ENCODE measurements at regions not wholly inside any gene's neighbourhood (a gene's known extent, or its start where the extent isn't known, plus 50 kb on each side); places are given as distances from the start of the nearest gene placed in this dataset.

- Mint-ChIP-seq H3K4me1 (no peaks in the 10 kb centered on the region), H3K27me3 (no peaks in the 10 kb centered on the region), H3K4me3 (no peak overlapping the region), H3K27ac (no peak overlapping the region), H3K9me3 (peaks cover 4% of the 10 kb centered on the region), H3K36me3 (ENCODE audit: low read depth) (no peaks in the 10 kb centered on the region)
- ChIA-PET CTCF (no interaction called here), POLR2A (no interaction called here)
- DNase-seq (no peak), ATAC-seq (ENCODE audit: low read depth) (no peak)
- TF ChIP-seq CTCF (IDR thresholded peaks at IDR 0.05) = no peak
- intact Hi-C loops (cut with micrococcal nuclease) = no loop called here
Measured at GRCh38 chr14:86675059-86675458, 1145.1 kb downstream of the FLRT2 start.

- Mint-ChIP-seq H3K27me3 (no peaks in the 10 kb centered on the region), H3K36me3 (ENCODE audit: low read depth) (no peaks in the 10 kb centered on the region), H3K4me3 (no peak overlapping the region), H3K9me3 (peaks cover 4% of the 10 kb centered on the region), H3K4me1 (no peaks in the 10 kb centered on the region), H3K27ac (no peak overlapping the region)
- no peak for ATAC-seq (ENCODE audit: low read depth)
- intact Hi-C loops (cut with micrococcal nuclease) = no loop called here
- CTCF ChIA-PET = no interaction called here
- TF ChIP-seq CTCF (IDR thresholded peaks at IDR 0.05) = no peak
- POLR2A ChIA-PET = no interaction called here
- no peak for DNase-seq
Measured at GRCh38 chr14:86673523-86673969, 1143.6 kb downstream of the FLRT2 start.

GRCh38 chr14:86672080-86672479 is 1142.1 kb downstream of the FLRT2 start:
- intact Hi-C loops (cut with micrococcal nuclease) = no loop called here
- H3K36me3 Mint-ChIP-seq (ENCODE audit: low read depth) = no peaks in the 10 kb centered on the region
- no peak for ATAC-seq (ENCODE audit: low read depth)
- DNase-seq = no peak
- POLR2A ChIA-PET = no interaction called here
- no peak overlapping the region for H3K4me3 Mint-ChIP-seq
- H3K4me1 Mint-ChIP-seq = no peaks in the 10 kb centered on the region
- peaks cover 4% of the 10 kb centered on the region for H3K9me3 Mint-ChIP-seq
- TF ChIP-seq CTCF (IDR thresholded peaks at IDR 0.05) = no peak
- no peak overlapping the region for H3K27ac Mint-ChIP-seq
- CTCF ChIA-PET = no interaction called here
- no peaks in the 10 kb centered on the region for H3K27me3 Mint-ChIP-seq

GRCh38 chr14:86665975-86666374 is 1136.0 kb downstream of the FLRT2 start:
- no peak overlapping the region for H3K27ac Mint-ChIP-seq
- H3K27me3 Mint-ChIP-seq = no peaks in the 10 kb centered on the region
- ATAC-seq (ENCODE audit: low read depth) (no peak), DNase-seq (no peak)
- CTCF ChIA-PET = no interaction called here
- H3K4me1 Mint-ChIP-seq = no peaks in the 10 kb centered on the region
- H3K9me3 Mint-ChIP-seq = peaks cover 6% of the 10 kb centered on the region
- TF ChIP-seq CTCF (IDR thresholded peaks at IDR 0.05) = no peak
- intact Hi-C loops (cut with micrococcal nuclease) = no loop called here
- POLR2A ChIA-PET = no interaction called here
- H3K36me3 Mint-ChIP-seq (ENCODE audit: low read depth) = no peaks in the 10 kb centered on the region
- H3K4me3 Mint-ChIP-seq = no peak overlapping the region

GRCh38 chr14:86662334-86662733 is 1132.4 kb downstream of the FLRT2 start:
- H3K9me3 Mint-ChIP-seq = peaks cover 6% of the 10 kb centered on the region
- intact Hi-C loops (cut with micrococcal nuclease) = no loop called here
- H3K27me3 Mint-ChIP-seq = no peaks in the 10 kb centered on the region
- H3K4me1 Mint-ChIP-seq = no peaks in the 10 kb centered on the region
- DNase-seq = no peak
- ATAC-seq (ENCODE audit: low read depth) = no peak
- no peaks in the 10 kb centered on the region for H3K36me3 Mint-ChIP-seq (ENCODE audit: low read depth)
- no peak for TF ChIP-seq CTCF (IDR thresholded peaks at IDR 0.05)
- H3K27ac Mint-ChIP-seq = no peak overlapping the region
- H3K4me3 Mint-ChIP-seq = no peak overlapping the region
- POLR2A ChIA-PET = no interaction called here
- CTCF ChIA-PET = no interaction called here
